Epithelial cell of esophagus (primary cell): ENCODE measurements at regions not wholly inside any gene's neighbourhood (a gene's known extent, or its start where the extent isn't known, plus 50 kb on each side); places are given as distances from the start of the nearest gene placed in this dataset.

Experiments used
- DNase-seq: peaks from one replicate; pipeline ENCODE4 v3.0.0; 2010; ENCODE audit warnings: low read depth
- H3K4me3 ChIP-seq: 2 replicates; pipeline ENCODE4 v1.5.1; 2011; ENCODE audit warnings: mild to moderate bottlenecking, low read length, control low read depth
- CTCF ChIP-seq: IDR thresholded peaks from 2 replicates; pipeline ENCODE4 v1.5.1; 2011; ENCODE audit warnings: low read depth, mild to moderate bottlenecking, low read length, control low read depth, inconsistent platforms; ENCODE audit not compliant: insufficient read depth; ENCODE audit errors: missing control alignments

GRCh38 chr15:66838671-66839239, 136.7 kb downstream of the SMAD6 start:
- peak; percentile 62 for TF ChIP-seq CTCF
- no peak overlapping the region for H3K4me3 ChIP-seq
- DNase-seq = peak; percentile 38

GRCh38 chr15:66839506-66840112, 137.6 kb downstream of the SMAD6 start:
- DNase-seq = no peak

DNA sequence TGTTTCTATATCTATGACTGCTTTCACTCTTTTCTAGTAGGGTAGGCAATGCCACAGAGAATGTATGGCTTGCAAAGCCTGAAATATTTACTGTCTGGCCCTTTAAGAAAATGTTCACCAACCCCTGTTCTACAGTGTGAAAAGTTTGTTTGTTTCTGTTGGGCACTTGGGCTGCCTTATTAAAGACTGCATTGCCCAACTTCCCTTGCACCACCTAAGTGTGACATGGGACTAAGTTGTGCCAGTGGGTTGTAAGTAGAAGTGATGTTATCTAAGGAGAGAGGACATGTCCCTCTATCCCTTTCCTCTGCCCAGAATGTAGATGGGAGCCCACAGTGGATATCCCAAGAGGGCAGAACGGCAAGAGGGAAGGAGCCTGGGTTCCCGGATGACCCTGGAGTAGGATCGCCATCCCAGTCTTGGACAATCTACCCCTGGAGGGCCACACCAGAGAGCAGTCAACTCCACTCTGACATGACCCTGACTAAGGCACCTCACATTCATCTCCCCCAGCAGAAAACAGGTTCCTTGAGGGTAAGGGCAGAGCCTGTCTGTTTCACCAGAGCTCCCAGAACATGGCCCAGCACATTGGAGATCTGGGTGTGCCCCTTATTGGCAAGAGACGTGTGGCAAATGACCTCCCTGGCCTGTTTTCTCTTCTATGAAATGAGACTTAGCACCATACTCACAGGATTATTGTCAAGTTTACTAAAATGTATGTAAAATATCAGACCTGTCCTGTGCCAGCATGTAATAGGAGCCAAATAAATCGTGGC, 138.8 kb downstream of the SMAD6 start:
- no peak overlapping the region for H3K4me3 ChIP-seq
- DNase-seq = no peak
- no peak for TF ChIP-seq CTCF

More at GRCh38 chr15:66839506-66840112, 137.6 kb downstream of the SMAD6 start:
- TF ChIP-seq CTCF = no peak
- no peak overlapping the region for H3K4me3 ChIP-seq

- no peak for TF ChIP-seq CTCF
- H3K4me3 ChIP-seq = peak overlapping the region; percentile 18
- DNase-seq = peak; percentile 94
Measured at GRCh38 chr15:66841953-66842681, 140.1 kb downstream of the SMAD6 start.

- DNase-seq = peak; percentile 55
- no peak for TF ChIP-seq CTCF
- peak overlapping the region; percentile 22 for H3K4me3 ChIP-seq
Measured at GRCh38 chr15:66842710-66843441, 140.8 kb downstream of the SMAD6 start.

- no peak for DNase-seq
- no peak overlapping the region for H3K4me3 ChIP-seq
- TF ChIP-seq CTCF = no peak
Measured at GRCh38 chr15:66843581-66843980, 141.5 kb downstream of the SMAD6 start.
